GM12878 (cell line): ENCODE measurements at regions not wholly inside any gene's neighbourhood (a gene's known extent, or its start where the extent isn't known, plus 50 kb on each side); places are given as distances from the start of the nearest gene placed in this dataset.

ENCODE experiments used
- ATAC-seq: fragments of 200-7000 bp; cut with Tn5 transposase; 3 replicates; pipeline ENCODE4 v1.9.1; 2020; ENCODE audit warnings: mild to moderate bottlenecking, moderate library complexity
- BruUV-seq: library from RNA; stranded (reverse); fragments of 400-500 nt; replicated peaks from 2 replicates; lab custom pipeline; 2021; lab: Mats Ljungman, UMichigan
- CTCF ChIA-PET: fragments of 300-600 bp; sonication (Branson Sonifier 250); formaldehyde crosslinking; extraction: SDS; loops from one replicate; lab custom pipeline; 2021; ENCODE audit warnings: inconsistent platforms; lab: Yijun Ruan, JAX
- POLR2A ChIA-PET: fragments of 350-600 bp; formaldehyde crosslinking; extraction: SDS; loops from one replicate; lab custom pipeline; 2021; ENCODE audit warnings: inconsistent platforms; lab: Charles Lee
- RAD21 ChIA-PET: fragments of 300-600 bp; sonication (Branson Sonifier 250); formaldehyde crosslinking; loops from one replicate; lab custom pipeline; 2023; ENCODE audit warnings: antibody characterized with exemption; ENCODE audit not compliant: unreplicated experiment; lab: Charles Lee
- SMC1A ChIA-PET: fragments of 300-600 bp; sonication (Branson Sonifier 250); formaldehyde crosslinking; loops from one replicate; lab custom pipeline; 2023; ENCODE audit not compliant: unreplicated experiment, uncharacterized antibody; lab: Charles Lee
- DNase-seq: peaks from one replicate; pipeline ENCODE4 v3.0.0-alpha.2; 2011; ENCODE audit warnings: low read depth, low spot score
- FAIRE-seq: peaks from 3 replicates; lab custom pipeline; 2011; peaks lifted over from hg19 to GRCh38; lab: Jason Lieb, UNC
- H2AFZ ChIP-seq: 2 replicates; pipeline ENCODE4 v1.6.0; 2011; ENCODE audit warnings: low read depth, low read length, control low read depth; ENCODE audit not compliant: control insufficient read depth
- H3K27ac ChIP-seq: 2 replicates; pipeline ENCODE4 v1.5.1; 2011; ENCODE audit warnings: control low read depth; ENCODE audit not compliant: control insufficient read depth, insufficient read depth
- H3K27me3 ChIP-seq, 2 experiments: replicated peaks in 1 of 2; 2 replicates each; pipeline versions ENCODE4 v1.6.0 to v1.6.1; 2011; ENCODE audit warnings: low read length in 1 of 2; ENCODE audit not compliant: control insufficient read depth in 2 of 2, insufficient read depth in 2 of 2
- H3K36me3 ChIP-seq, 2 experiments: 2 replicates each; pipeline ENCODE4 v1.5.1; 2011; ENCODE audit warnings: low read length in 1 of 2; ENCODE audit not compliant: control insufficient read depth in 2 of 2, insufficient read depth in 2 of 2
- H3K4me1 ChIP-seq: 2 replicates; pipeline ENCODE4 v1.6.1; 2011; ENCODE audit warnings: mild to moderate bottlenecking, low read length, moderate library complexity, mixed read lengths; ENCODE audit not compliant: control insufficient read depth, insufficient read depth
- H3K4me2 ChIP-seq: 2 replicates; pipeline ENCODE4 v1.6.0; 2011; ENCODE audit warnings: control low read depth; ENCODE audit not compliant: control insufficient read depth, insufficient read depth
- H3K4me3 ChIP-seq: fragments of 200-600 bp; sonication (generic); 2 replicates; pipeline ENCODE4 v1.5.1; 2016
- H3K79me2 ChIP-seq: 2 replicates; pipeline ENCODE4 v1.6.0; 2011; ENCODE audit warnings: low read length; ENCODE audit not compliant: control insufficient read depth, insufficient read depth
- H3K9ac ChIP-seq: 2 replicates; pipeline ENCODE4 v1.8.0; 2011; ENCODE audit warnings: low read length, control low read depth, mixed read lengths; ENCODE audit not compliant: control insufficient read depth, insufficient read depth
- H3K9me3 ChIP-seq: replicated peaks from 3 replicates; pipeline ENCODE4 v1.5.1; 2011; ENCODE audit warnings: mild to moderate bottlenecking, low read length; ENCODE audit not compliant: control insufficient read depth, insufficient read depth
- H4K20me1 ChIP-seq: 2 replicates; pipeline ENCODE4 v1.6.0; 2011; ENCODE audit not compliant: control insufficient read depth, insufficient read depth
- DPF2 ChIP-seq: fragments of 450-650 bp; IDR thresholded peaks from 2 replicates; pipeline ENCODE4 v1.6.1; 2017; ENCODE audit warnings: mild to moderate bottlenecking
- FOS ChIP-seq: IDR thresholded peaks from 3 replicates; pipeline ENCODE4 v1.6.1; 2011; ENCODE audit warnings: borderline replicate concordance; ENCODE audit not compliant: insufficient read length; ENCODE audit errors: extremely low read depth
- KDM1A ChIP-seq: fragments of 200-600 bp; sonication (generic); IDR thresholded peaks from 2 replicates; pipeline ENCODE4 v1.6.1; 2016; ENCODE audit warnings: borderline replicate concordance
- NR2C1 ChIP-seq: fragments of 450-650 bp; IDR thresholded peaks from 2 replicates; pipeline ENCODE4 v1.6.1; 2017; ENCODE audit warnings: antibody characterized with exemption, mild to moderate bottlenecking, moderate library complexity
- RBBP5 ChIP-seq: fragments of 200-600 bp; sonication (generic); conservative IDR thresholded peaks from 2 replicates; pipeline ENCODE4 v1.6.1; 2016
- SIX5 ChIP-seq: IDR thresholded peaks from 2 replicates; pipeline ENCODE4 v1.6.1; 2011; ENCODE audit warnings: mild to moderate bottlenecking, low read depth, low read length, moderate library complexity; ENCODE audit not compliant: severe bottlenecking
- SMC3 ChIP-seq: IDR thresholded peaks from 2 replicates; pipeline ENCODE4 v1.6.1; 2011; ENCODE audit warnings: low read length, improper control_type of control experiment, borderline replicate concordance
- TCF12 ChIP-seq: IDR thresholded peaks from 2 replicates; pipeline ENCODE4 v1.6.1; 2011; ENCODE audit warnings: low read depth, mild to moderate bottlenecking, low read length
- ZNF384 ChIP-seq: IDR thresholded peaks from 2 replicates; pipeline ENCODE4 v1.6.1; 2012; ENCODE audit warnings: low read depth, mild to moderate bottlenecking, low read length, improper control_type of control experiment, borderline replicate concordance
- WGBS: methylation state at CpG from one replicate; pipeline ENCODE4 v1.1.6; 2016; ENCODE audit warnings: low lambda C conversion rate; ENCODE audit not compliant: insufficient replicate concordance, insufficient coverage; ENCODE audit errors: missing lambda C conversion rate; 5-methylcytosine and 5-hydroxymethylcytosine counted together
- in situ Hi-C: fragments of 300-500 bp; cut with MboI; formaldehyde crosslinking; loops from 9 replicates; pipeline ENCODE4 v1.14.3; 2018; ENCODE audit warnings: mixed read lengths
- intact Hi-C: fragments of 100-400 bp; cut with micrococcal nuclease; formaldehyde crosslinking; loops from one replicate; pipeline ENCODE4 v1.14.2; 2022; ENCODE audit not compliant: unreplicated experiment
- TF ChIP-seq, protein P1 (sequence below): fragments of 450-650 bp; formaldehyde crosslinking; IDR thresholded peaks from 2 replicates; pipeline ENCODE4 v1.5.0; 2022; ENCODE audit warnings: mild to moderate bottlenecking, missing genetic modification characterization
- TF ChIP-seq, protein P2 (sequence below): fragments of 150-350 bp; IDR thresholded peaks from 2 replicates; pipeline ENCODE4 v1.6.1; 2014; ENCODE audit warnings: mild to moderate bottlenecking, low read depth, low read length

DNA sequence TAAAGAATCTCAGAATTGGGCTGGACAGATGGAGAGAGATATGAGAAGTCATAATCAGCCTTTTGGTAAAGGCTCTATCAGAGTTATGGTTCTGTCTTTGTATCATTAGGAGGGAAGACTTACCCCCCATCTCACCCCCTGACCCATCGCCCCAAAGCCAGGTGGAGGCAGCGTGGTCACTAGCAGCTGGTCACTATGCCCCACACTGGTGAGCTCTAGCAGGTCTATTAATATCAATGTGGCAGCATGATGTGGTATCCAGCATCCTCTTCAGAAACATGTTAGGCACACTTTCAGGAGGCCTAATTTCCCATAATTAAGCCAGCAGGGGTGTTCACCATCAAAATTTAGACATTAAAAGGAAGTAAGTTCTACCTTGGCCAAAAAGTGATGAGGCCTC is 183.8 kb upstream of the COX10 start (continued):
- TF ChIP-seq, protein P1, sequence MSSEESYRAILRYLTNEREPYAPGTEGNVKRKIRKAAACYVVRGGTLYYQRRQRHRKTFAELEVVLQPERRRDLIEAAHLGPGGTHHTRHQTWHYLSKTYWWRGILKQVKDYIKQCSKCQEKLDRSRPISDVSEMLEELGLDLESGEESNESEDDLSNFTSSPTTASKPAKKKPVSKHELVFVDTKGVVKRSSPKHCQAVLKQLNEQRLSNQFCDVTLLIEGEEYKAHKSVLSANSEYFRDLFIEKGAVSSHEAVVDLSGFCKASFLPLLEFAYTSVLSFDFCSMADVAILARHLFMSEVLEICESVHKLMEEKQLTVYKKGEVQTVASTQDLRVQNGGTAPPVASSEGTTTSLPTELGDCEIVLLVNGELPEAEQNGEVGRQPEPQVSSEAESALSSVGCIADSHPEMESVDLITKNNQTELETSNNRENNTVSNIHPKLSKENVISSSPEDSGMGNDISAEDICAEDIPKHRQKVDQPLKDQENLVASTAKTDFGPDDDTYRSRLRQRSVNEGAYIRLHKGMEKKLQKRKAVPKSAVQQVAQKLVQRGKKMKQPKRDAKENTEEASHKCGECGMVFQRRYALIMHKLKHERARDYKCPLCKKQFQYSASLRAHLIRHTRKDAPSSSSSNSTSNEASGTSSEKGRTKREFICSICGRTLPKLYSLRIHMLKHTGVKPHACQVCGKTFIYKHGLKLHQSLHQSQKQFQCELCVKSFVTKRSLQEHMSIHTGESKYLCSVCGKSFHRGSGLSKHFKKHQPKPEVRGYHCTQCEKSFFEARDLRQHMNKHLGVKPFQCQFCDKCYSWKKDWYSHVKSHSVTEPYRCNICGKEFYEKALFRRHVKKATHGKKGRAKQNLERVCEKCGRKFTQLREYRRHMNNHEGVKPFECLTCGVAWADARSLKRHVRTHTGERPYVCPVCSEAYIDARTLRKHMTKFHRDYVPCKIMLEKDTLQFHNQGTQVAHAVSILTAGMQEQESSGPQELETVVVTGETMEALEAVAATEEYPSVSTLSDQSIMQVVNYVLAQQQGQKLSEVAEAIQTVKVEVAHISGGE (CRISPR knock-in tag): no peak
- TF ChIP-seq TCF12 (no peak), SIX5 (no peak)

DNA sequence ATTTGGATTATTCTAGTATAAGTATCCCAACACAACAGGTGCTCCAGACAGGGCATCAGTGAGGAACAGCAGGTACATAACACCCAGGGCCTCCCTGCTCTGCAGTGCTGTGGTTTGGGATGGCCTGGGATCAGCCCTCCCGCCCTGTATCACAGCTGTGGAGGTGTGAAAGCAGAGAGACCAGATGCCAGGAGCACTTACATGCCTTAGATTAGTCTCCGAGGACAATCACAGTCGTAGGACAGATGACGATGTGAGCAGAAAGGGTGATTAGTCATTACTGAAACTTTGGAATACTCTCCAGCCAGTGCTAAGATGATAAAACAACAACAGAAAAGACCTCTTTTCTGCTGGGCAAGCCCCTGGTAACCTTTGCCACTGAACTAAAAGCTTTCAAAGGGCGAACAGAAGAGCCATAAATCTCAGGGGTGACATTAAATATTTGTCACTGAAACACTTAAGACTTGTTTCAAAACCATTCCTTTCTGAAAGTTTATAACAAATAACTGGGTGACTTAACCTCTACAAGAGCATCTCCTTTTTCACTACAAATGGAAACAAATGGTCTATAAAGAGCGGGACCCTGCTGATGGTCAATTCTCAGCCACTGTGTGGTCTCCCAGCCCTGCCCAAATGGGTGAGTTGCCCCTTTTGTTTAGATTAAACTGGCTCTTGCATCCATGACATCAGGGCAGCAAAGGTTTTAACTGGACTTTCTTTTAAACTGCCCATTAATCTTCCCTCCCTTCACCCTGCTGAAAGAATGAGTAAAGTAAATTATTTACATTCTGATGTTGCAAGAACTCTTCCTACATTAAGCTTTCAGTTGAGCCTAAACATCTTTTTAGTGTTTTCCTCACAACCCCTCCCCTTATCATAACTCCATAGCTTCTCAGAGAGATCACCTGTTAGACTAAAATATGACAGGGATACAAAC is 183.1 kb upstream of the COX10 start:
- CTCF ChIA-PET: no interaction called here
- DNase-seq: no peak
- Histone ChIP-seq H3K9me3 (no peaks in the 10 kb centered on the region), H3K27ac (no peak overlapping the region), H3K9ac (no peak overlapping the region), H3K4me1 (no peaks in the 10 kb centered on the region), H4K20me1 (no peaks in the 10 kb centered on the region), H3K36me3 (no peaks in the 10 kb centered on the region), H3K4me3 (no peak overlapping the region), H3K27me3 (no peaks in the 10 kb centered on the region), H3K4me2 (no peak overlapping the region), H3K79me2 (no peaks in the 10 kb centered on the region), H2AFZ (no peak overlapping the region)
- SMC1A ChIA-PET: no interaction called here
- no peak for FAIRE-seq
- in situ Hi-C loops (no loop called here), intact Hi-C loops (no loop called here)
- TF ChIP-seq NR2C1: no peak
- TF ChIP-seq, protein P2, sequence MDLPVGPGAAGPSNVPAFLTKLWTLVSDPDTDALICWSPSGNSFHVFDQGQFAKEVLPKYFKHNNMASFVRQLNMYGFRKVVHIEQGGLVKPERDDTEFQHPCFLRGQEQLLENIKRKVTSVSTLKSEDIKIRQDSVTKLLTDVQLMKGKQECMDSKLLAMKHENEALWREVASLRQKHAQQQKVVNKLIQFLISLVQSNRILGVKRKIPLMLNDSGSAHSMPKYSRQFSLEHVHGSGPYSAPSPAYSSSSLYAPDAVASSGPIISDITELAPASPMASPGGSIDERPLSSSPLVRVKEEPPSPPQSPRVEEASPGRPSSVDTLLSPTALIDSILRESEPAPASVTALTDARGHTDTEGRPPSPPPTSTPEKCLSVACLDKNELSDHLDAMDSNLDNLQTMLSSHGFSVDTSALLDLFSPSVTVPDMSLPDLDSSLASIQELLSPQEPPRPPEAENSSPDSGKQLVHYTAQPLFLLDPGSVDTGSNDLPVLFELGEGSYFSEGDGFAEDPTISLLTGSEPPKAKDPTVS: no peak
- TF ChIP-seq FOS: no peak
- no peak for TF ChIP-seq SMC3
- no peak for TF ChIP-seq KDM1A
- no peak for TF ChIP-seq DPF2
- no peak for TF ChIP-seq ZNF384
- TF ChIP-seq RBBP5: no peak
- RAD21 ChIA-PET: no interaction called here
- ATAC-seq: no peak
- WGBS: 27% methylated on average over 6 of the region's 6 CpGs
- BruUV-seq: no TSS peak
- POLR2A ChIA-PET: no interaction called here
